Activated CD8-positive, alpha-beta memory T cell treated with anti-CD3 and anti-CD28 coated beads for 4 hours (primary cell): ENCODE measurements at regions not wholly inside any gene's neighbourhood (a gene's known extent, or its start where the extent isn't known, plus 50 kb on each side); places are given as distances from the start of the nearest gene placed in this dataset.

Source experiments
- DNase-seq, 2 donors: peaks; one replicate each; pipeline ENCODE4 v3.0.0-alpha.2; 2020; ENCODE audit warnings: low read depth in 2 of 2

GRCh38 chr20:19953606-19954005 lies 63.6 kb upstream of the NAA20 start:
- DNase-seq, result no peak

- DNase-seq, result no peak
Measured at GRCh38 chr20:19956976-19957375, 60.2 kb upstream of the NAA20 start.

- DNase-seq, result no peak
Measured at GRCh38 chr20:19958219-19958618, 58.9 kb upstream of the NAA20 start.

- DNase-seq, result no peak
Measured at GRCh38 chr20:19958928-19959327, 58.2 kb upstream of the NAA20 start.

GRCh38 chr20:19960745-19961144 lies 56.4 kb upstream of the NAA20 start:
- DNase-seq, result no peak

GRCh38 chr20:19961293-19961692 lies 55.9 kb upstream of the NAA20 start:
- DNase-seq, result no peak

GRCh38 chr20:19962958-19963357 lies 54.2 kb upstream of the NAA20 start:
- DNase-seq, result no peak

- no peak for DNase-seq
Measured at GRCh38 chr20:19964289-19965265, 52.6 kb upstream of the NAA20 start.

- DNase-seq, result no peak
Measured at GRCh38 chr20:19966840-19967239, 50.3 kb upstream of the NAA20 start.
